HPDE6-E6E7 (cell line): ENCODE measurements at regions not wholly inside any gene's neighbourhood (a gene's known extent, or its start where the extent isn't known, plus 50 kb on each side); places are given as distances from the start of the nearest gene placed in this dataset.

ENCODE experiments used
- DNase-seq: peaks from one replicate; pipeline ENCODE4 v3.0.0; 2011; ENCODE audit warnings: missing footprints; ENCODE audit errors: extremely low spot score

- no peak for DNase-seq
Measured at GRCh38 chr5:68431186-68431585, 215.6 kb downstream of the PIK3R1 start.

GRCh38 chr5:68431601-68432337 lies 216.2 kb downstream of the PIK3R1 start:
- no peak for DNase-seq

- peak; percentile 25 for DNase-seq
Measured at GRCh38 chr5:68432682-68433081, 217.1 kb downstream of the PIK3R1 start.

- no peak for DNase-seq
Measured at GRCh38 chr5:68433526-68433922, 218.0 kb downstream of the PIK3R1 start.

GRCh38 chr5:68433923-68434879 lies 218.6 kb downstream of the PIK3R1 start:
- peak; percentile 89 for DNase-seq

GRCh38 chr5:68435611-68436010 lies 220.1 kb downstream of the PIK3R1 start:
- DNase-seq: no peak

- no peak for DNase-seq
Measured at GRCh38 chr5:68436686-68437520, 221.3 kb downstream of the PIK3R1 start.

GRCh38 chr5:68438876-68439275 lies 223.3 kb downstream of the PIK3R1 start:
- DNase-seq: no peak

- no peak for DNase-seq
Measured at GRCh38 chr5:68440245-68440644, 224.7 kb downstream of the PIK3R1 start.

- DNase-seq: no peak
Measured at GRCh38 chr5:68440651-68441050, 225.1 kb downstream of the PIK3R1 start.

- DNase-seq: no peak
Measured at GRCh38 chr5:68441309-68442073, 225.9 kb downstream of the PIK3R1 start.

- DNase-seq: no peak
Measured at GRCh38 chr5:68443091-68443490, 227.5 kb downstream of the PIK3R1 start.

- DNase-seq: peak; percentile 44
Measured at GRCh38 chr5:68444048-68444447, 228.5 kb downstream of the PIK3R1 start.

GRCh38 chr5:68444833-68445232 lies 229.3 kb downstream of the PIK3R1 start:
- no peak for DNase-seq

GRCh38 chr5:68445257-68446069 lies 229.9 kb downstream of the PIK3R1 start:
- no peak for DNase-seq

GRCh38 chr5:68446070-68446357 lies 230.5 kb downstream of the PIK3R1 start:
- DNase-seq: no peak

- no peak for DNase-seq
Measured at GRCh38 chr5:68446487-68446894, 230.9 kb downstream of the PIK3R1 start.

- no peak for DNase-seq
Measured at GRCh38 chr5:68447136-68447929, 231.8 kb downstream of the PIK3R1 start.

- DNase-seq: no peak
Measured at GRCh38 chr5:68449380-68449779, 233.8 kb downstream of the PIK3R1 start.
